OCI-M2 (cell line): ENCODE measurements at regions not wholly inside any gene's neighbourhood (a gene's known extent, or its start where the extent isn't known, plus 50 kb on each side); places are given as distances from the start of the nearest gene placed in this dataset.
"Not testable (repeated sequence)": the region's sequence is repeated elsewhere in the genome, so short reads cannot be mapped to it uniquely, and the experiment has no call there.

Source experiments
- DNase-seq: peaks from one replicate; lab custom pipeline; 2025; ENCODE audit not compliant: unreplicated experiment; lab: John Stamatoyannopoulos, UW

- no peak for DNase-seq
Measured at GRCh38 chr9:94188246-94188645, 70.9 kb upstream of the ZNF169 start.

GRCh38 chr9:94191706-94192105 lies 67.4 kb upstream of the ZNF169 start:
- DNase-seq: not testable (repeated sequence)

GRCh38 chr9:94198414-94198813 lies 60.7 kb upstream of the ZNF169 start:
- no peak for DNase-seq

GRCh38 chr9:94199776-94200175 lies 59.3 kb upstream of the ZNF169 start:
- no peak for DNase-seq

GRCh38 chr9:94204174-94204573 lies 54.9 kb upstream of the ZNF169 start:
- no peak for DNase-seq

- DNase-seq: no peak
Measured at GRCh38 chr9:94207781-94208180, 51.3 kb upstream of the ZNF169 start.
